GM23338 (cell line): ENCODE measurements at regions not wholly inside any gene's neighbourhood (a gene's known extent, or its start where the extent isn't known, plus 50 kb on each side); places are given as distances from the start of the nearest gene placed in this dataset.

Experiments
- CTCF ChIP-seq, 2 experiments: fragments of 200-600 bp in 1 of 2; sonication (generic) in 1 of 2; conservative IDR thresholded peaks; 2 replicates each; pipeline versions ENCODE4 v1.5.1 to v1.6.1; 2016 to 2017; ENCODE audit warnings: antibody characterized with exemption in 2 of 2, low read depth in 2 of 2, mild to moderate bottlenecking in 2 of 2, moderate library complexity in 1 of 2
- EZH2 ChIP-seq: fragments of 200-600 bp; sonication (generic); IDR thresholded peaks from one replicate; pipeline ENCODE4 v1.8.0; 2017; ENCODE audit warnings: antibody characterized with exemption, mild to moderate bottlenecking, low read depth; ENCODE audit not compliant: unreplicated experiment
- EZH2phosphoT487 ChIP-seq: fragments of 200-600 bp; sonication (generic); IDR thresholded peaks from one replicate; pipeline ENCODE4 v1.8.1; 2018; ENCODE audit warnings: antibody characterized with exemption; ENCODE audit not compliant: unreplicated experiment
- POLR2AphosphoS5 ChIP-seq: IDR thresholded peaks from 2 replicates; pipeline ENCODE4 v1.6.1; 2016; ENCODE audit warnings: antibody characterized with exemption, low read depth

GRCh38 chr1:184194236-184194635 lies 142.7 kb downstream of the TSEN15 start:
- TF ChIP-seq CTCF (conservative IDR thresholded peaks at IDR 0.05; ENCODE audit: low read depth in 2 of 2) (no peak), EZH2 (no peak), POLR2AphosphoS5 (no peak), EZH2phosphoT487 (no peak)
